Astrocyte of the cerebellum (primary cell): ENCODE measurements at regions not wholly inside any gene's neighbourhood (a gene's known extent, or its start where the extent isn't known, plus 50 kb on each side); places are given as distances from the start of the nearest gene placed in this dataset.

Experiments
- DNase-seq: peaks from one replicate; pipeline ENCODE4 v3.0.0-alpha.2; 2011; ENCODE audit warnings: low read depth
- H3K4me3 ChIP-seq: 2 replicates; pipeline ENCODE4 v1.5.1; 2011; ENCODE audit warnings: mild to moderate bottlenecking, low read depth, low read length, moderate library complexity
- CTCF ChIP-seq: IDR thresholded peaks from 2 replicates; pipeline ENCODE4 v1.5.1; 2012; ENCODE audit warnings: low read length, low read depth, moderate library complexity, mild to moderate bottlenecking; ENCODE audit errors: missing control alignments
- in situ Hi-C: cut with HindIII; loops from 2 replicates; pipeline ENCODE4 v1.10.0; 2017; ENCODE audit warnings: low sequenced_read_pairs

- no peak overlapping the region for H3K4me3 ChIP-seq
- TF ChIP-seq CTCF = no peak
- in situ Hi-C loops = no loop called here
- no peak for DNase-seq
Measured at GRCh38 chr2:60167089-60167488, 386.4 kb downstream of the BCL11A start.

- no peak for DNase-seq
- in situ Hi-C loops = no loop called here
- no peak overlapping the region for H3K4me3 ChIP-seq
- no peak for TF ChIP-seq CTCF
Measured at GRCh38 chr2:60163691-60164090, 389.8 kb downstream of the BCL11A start.

- in situ Hi-C loops = no loop called here
- DNase-seq = no peak
- H3K4me3 ChIP-seq = no peak overlapping the region
- TF ChIP-seq CTCF = no peak
Measured at GRCh38 chr2:60159519-60159918, 393.9 kb downstream of the BCL11A start.

GRCh38 chr2:60158262-60158661 is 395.2 kb downstream of the BCL11A start:
- DNase-seq = no peak
- no peak for TF ChIP-seq CTCF

GRCh38 chr2:60157283-60157682 is 396.2 kb downstream of the BCL11A start:
- in situ Hi-C loops = no loop called here
- no peak for DNase-seq
- no peak overlapping the region for H3K4me3 ChIP-seq
- no peak for TF ChIP-seq CTCF

More at GRCh38 chr2:60158262-60158661, 395.2 kb downstream of the BCL11A start:
- in situ Hi-C loops = no loop called here
- H3K4me3 ChIP-seq = no peak overlapping the region

- in situ Hi-C loops = no loop called here
- H3K4me3 ChIP-seq = no peak overlapping the region
- TF ChIP-seq CTCF = no peak
- no peak for DNase-seq
Measured at GRCh38 chr2:60154142-60154541, 399.3 kb downstream of the BCL11A start.

- DNase-seq = peak; percentile 1
- no peak overlapping the region for H3K4me3 ChIP-seq
- in situ Hi-C loops = no loop called here
- peak; percentile 64 for TF ChIP-seq CTCF
Measured at GRCh38 chr2:60152226-60152833, 401.1 kb downstream of the BCL11A start.
